IMR-90 (cell line): ENCODE measurements at regions not wholly inside any gene's neighbourhood (a gene's known extent, or its start where the extent isn't known, plus 50 kb on each side); places are given as distances from the start of the nearest gene placed in this dataset.

Source experiments
- BHLHE40 ChIP-seq: fragments of 150-350 bp; IDR thresholded peaks from 2 replicates; pipeline ENCODE4 v1.6.1; 2016; ENCODE audit warnings: mild to moderate bottlenecking, low read depth, low read length
- CTCF ChIP-seq: conservative IDR thresholded peaks from 2 replicates; pipeline ENCODE4 v1.5.1; 2012; ENCODE audit warnings: mild to moderate bottlenecking, low read depth, low read length, improper control_type of control experiment
- ELK1 ChIP-seq: fragments of 150-350 bp; IDR thresholded peaks from 2 replicates; pipeline ENCODE4 v1.6.1; 2016; ENCODE audit warnings: low read depth, mild to moderate bottlenecking, low read length, moderate library complexity, borderline replicate concordance
- FOS ChIP-seq: fragments of 150-350 bp; IDR thresholded peaks from 2 replicates; pipeline ENCODE4 v1.6.1; 2016; ENCODE audit warnings: low read depth, low read length
- MAFK ChIP-seq: IDR thresholded peaks from 2 replicates; pipeline ENCODE4 v1.6.1; 2012; ENCODE audit warnings: low read depth, low read length, improper control_type of control experiment
- MXI1 ChIP-seq: IDR thresholded peaks from 2 replicates; pipeline ENCODE4 v1.6.1; 2012; ENCODE audit warnings: low read depth, mild to moderate bottlenecking, low read length, moderate library complexity, borderline replicate concordance
- NFE2L2 ChIP-seq: fragments of 150-350 bp; IDR thresholded peaks from 2 replicates; pipeline ENCODE4 v1.6.1; 2016; ENCODE audit warnings: low read depth, mild to moderate bottlenecking, low read length
- POLR2A ChIP-seq: IDR thresholded peaks from 2 replicates; pipeline ENCODE4 v1.6.1; 2012; ENCODE audit warnings: mild to moderate bottlenecking, low read depth, low read length
- RAD21 ChIP-seq: IDR thresholded peaks from 2 replicates; pipeline ENCODE4 v1.6.1; 2012; ENCODE audit warnings: low read length, improper control_type of control experiment
- RCOR1 ChIP-seq: IDR thresholded peaks from 2 replicates; pipeline ENCODE4 v1.6.1; 2012; ENCODE audit warnings: mild to moderate bottlenecking, low read length, improper control_type of control experiment; ENCODE audit not compliant: insufficient replicate concordance
- RFX5 ChIP-seq: IDR thresholded peaks from 2 replicates; pipeline ENCODE4 v1.8.0; 2012; ENCODE audit warnings: low read depth, mild to moderate bottlenecking, low read length, moderate library complexity
- SMC3 ChIP-seq: fragments of 150-350 bp; IDR thresholded peaks from 2 replicates; pipeline ENCODE4 v1.6.1; 2016; ENCODE audit warnings: low read depth, mild to moderate bottlenecking, antibody characterized with exemption, low read length, moderate library complexity
- USF2 ChIP-seq: fragments of 150-350 bp; IDR thresholded peaks from 2 replicates; pipeline ENCODE4 v1.6.1; 2017; ENCODE audit warnings: mild to moderate bottlenecking, antibody characterized with exemption, low read length, low read depth

- TF ChIP-seq CTCF (no peak), POLR2A (no peak), ELK1 (no peak), RCOR1 (no peak), FOS (no peak), USF2 (no peak), BHLHE40 (no peak), MAFK (no peak), RAD21 (no peak), SMC3 (no peak), NFE2L2 (no peak), MXI1 (no peak), RFX5 (no peak)
Measured at GRCh38 chr11:135017296-135017695, 605.3 kb upstream of the B3GAT1 start.
